IPS DF 6.9 (cell line): ENCODE measurements at regions not wholly inside any gene's neighbourhood (a gene's known extent, or its start where the extent isn't known, plus 50 kb on each side); places are given as distances from the start of the nearest gene placed in this dataset.

ENCODE experiments used
- DNase-seq: peaks from one replicate; pipeline ENCODE4 v3.0.0-alpha.2; 2013; ENCODE audit warnings: low read depth, low spot score
- H3K27ac ChIP-seq: one replicate; pipeline ENCODE4 v1.5.1; 2013; ENCODE audit warnings: low read length, control low read depth
- H3K27me3 ChIP-seq: 2 replicates; pipeline ENCODE4 v1.6.1; 2013; ENCODE audit warnings: mild to moderate bottlenecking, low read length; ENCODE audit not compliant: control insufficient read depth, insufficient read depth
- H3K36me3 ChIP-seq: 2 replicates; pipeline ENCODE4 v1.6.1; 2013; ENCODE audit warnings: low read length; ENCODE audit not compliant: control insufficient read depth, insufficient read depth
- H3K4me1 ChIP-seq: 2 replicates; pipeline ENCODE4 v1.6.1; 2013; ENCODE audit warnings: low read length; ENCODE audit not compliant: control insufficient read depth, insufficient read depth
- H3K4me3 ChIP-seq: 2 replicates; pipeline ENCODE4 v1.5.1; 2013; ENCODE audit warnings: mild to moderate bottlenecking, low read length
- H3K9me3 ChIP-seq: 2 replicates; pipeline ENCODE4 v1.6.1; 2013; ENCODE audit warnings: low read length, inconsistent platforms; ENCODE audit not compliant: control insufficient read depth, insufficient read depth
- WGBS: extraction: QIAGEN DNeasy Blood & Tissue Kit; methylation state at CpG from one replicate; pipeline ENCODE4 v1.1.7; 2013; ENCODE audit warnings: mixed read lengths, missing lambda C conversion rate; ENCODE audit not compliant: insufficient read length, insufficient coverage; 5-methylcytosine and 5-hydroxymethylcytosine counted together

GRCh38 chr14:94850309-94851211 is 80.6 kb upstream of the GSC start:
- Histone ChIP-seq H3K27me3 (no peaks in the 10 kb centered on the region), H3K4me3 (no peak overlapping the region), H3K9me3 (no peaks in the 10 kb centered on the region), H3K27ac (no peak overlapping the region), H3K36me3 (no peaks in the 10 kb centered on the region), H3K4me1 (no peaks in the 10 kb centered on the region)
- no peak for DNase-seq
- WGBS = no CpG with 5 or more reads among the region's 16 CpGs

- no peaks in the 10 kb centered on the region for H3K9me3 ChIP-seq
- DNase-seq = no peak
- H3K36me3 ChIP-seq = no peaks in the 10 kb centered on the region
- H3K27ac ChIP-seq = no peak overlapping the region
- WGBS = no CpG with 5 or more reads among the region's 10 CpGs
- H3K27me3 ChIP-seq = no peaks in the 10 kb centered on the region
- H3K4me3 ChIP-seq = no peak overlapping the region
- H3K4me1 ChIP-seq = no peaks in the 10 kb centered on the region
These were observed 74.8 kb upstream of the GSC start for GRCh38 chr14:94844593-94845152.

- H3K4me3 ChIP-seq = no peak overlapping the region
- DNase-seq = no peak
- H3K4me1 ChIP-seq = no peaks in the 10 kb centered on the region
- no peaks in the 10 kb centered on the region for H3K36me3 ChIP-seq
- WGBS = no CpG with 5 or more reads among the region's 6 CpGs
- peaks cover 1% of the 10 kb centered on the region; the same call in 1 of the 2 replicates for H3K9me3 ChIP-seq
- H3K27ac ChIP-seq = no peak overlapping the region
- no peaks in the 10 kb centered on the region for H3K27me3 ChIP-seq
These were observed 70.6 kb upstream of the GSC start for GRCh38 chr14:94840467-94840866.

GRCh38 chr14:94839348-94839747 is 69.4 kb upstream of the GSC start:
- Histone ChIP-seq H3K36me3 (no peaks in the 10 kb centered on the region), H3K4me3 (no peak overlapping the region), H3K27ac (no peak overlapping the region), H3K9me3 (peaks cover 1% of the 10 kb centered on the region; the same call in 1 of the 2 replicates), H3K27me3 (no peaks in the 10 kb centered on the region), H3K4me1 (no peaks in the 10 kb centered on the region)
- no CpG with 5 or more reads among the region's 4 CpGs for WGBS
- DNase-seq = no peak

GRCh38 chr14:94836849-94837248 is 66.9 kb upstream of the GSC start:
- no peak for DNase-seq
- Histone ChIP-seq H3K4me3 (no peak overlapping the region), H3K27me3 (no peaks in the 10 kb centered on the region), H3K9me3 (peaks cover 1% of the 10 kb centered on the region; the same call in 1 of the 2 replicates), H3K4me1 (no peaks in the 10 kb centered on the region), H3K27ac (no peak overlapping the region), H3K36me3 (no peaks in the 10 kb centered on the region)
- no CpG with 5 or more reads among the region's 2 CpGs for WGBS

- no peaks in the 10 kb centered on the region for H3K27me3 ChIP-seq
- no peaks in the 10 kb centered on the region for H3K4me1 ChIP-seq
- no peak for DNase-seq
- no peak overlapping the region for H3K4me3 ChIP-seq
- peaks cover 1% of the 10 kb centered on the region; the same call in 1 of the 2 replicates for H3K9me3 ChIP-seq
- WGBS = no CpG with 5 or more reads among the region's 5 CpGs
- no peaks in the 10 kb centered on the region for H3K36me3 ChIP-seq
- no peak overlapping the region for H3K27ac ChIP-seq
These were observed 63.7 kb upstream of the GSC start for GRCh38 chr14:94833633-94834032.

GRCh38 chr14:94831085-94831484 is 61.2 kb upstream of the GSC start:
- no peaks in the 10 kb centered on the region for H3K9me3 ChIP-seq
- no peaks in the 10 kb centered on the region for H3K36me3 ChIP-seq
- H3K4me1 ChIP-seq = no peaks in the 10 kb centered on the region
- no CpG with 5 or more reads among the region's 1 CpG for WGBS
- H3K27ac ChIP-seq = no peak overlapping the region
- no peak overlapping the region for H3K4me3 ChIP-seq
- no peaks in the 10 kb centered on the region for H3K27me3 ChIP-seq
- DNase-seq = no peak

GRCh38 chr14:94827711-94828447 is 58.0 kb upstream of the GSC start:
- Histone ChIP-seq H3K9me3 (no peaks in the 10 kb centered on the region), H3K4me1 (no peaks in the 10 kb centered on the region), H3K4me3 (no peak overlapping the region), H3K27ac (no peak overlapping the region), H3K36me3 (no peaks in the 10 kb centered on the region), H3K27me3 (no peaks in the 10 kb centered on the region)
- DNase-seq = no peak
- no CpG with 5 or more reads among the region's 7 CpGs for WGBS

- Histone ChIP-seq H3K27me3 (no peaks in the 10 kb centered on the region), H3K4me1 (no peaks in the 10 kb centered on the region), H3K27ac (no peak overlapping the region), H3K4me3 (no peak overlapping the region), H3K36me3 (no peaks in the 10 kb centered on the region), H3K9me3 (no peaks in the 10 kb centered on the region)
- WGBS = 100% methylated on average over 1 of the region's 4 CpGs
- DNase-seq = no peak
These were observed 56.9 kb upstream of the GSC start for GRCh38 chr14:94826774-94827173.

GRCh38 chr14:94823556-94824341 is 53.8 kb upstream of the GSC start:
- Histone ChIP-seq H3K4me3 (no peak overlapping the region), H3K36me3 (no peaks in the 10 kb centered on the region), H3K27me3 (no peaks in the 10 kb centered on the region), H3K27ac (no peak overlapping the region), H3K4me1 (no peaks in the 10 kb centered on the region), H3K9me3 (no peaks in the 10 kb centered on the region)
- WGBS = no CpG with 5 or more reads among the region's 8 CpGs
- DNase-seq = no peak
